NB4 (cell line): ENCODE measurements at regions not wholly inside any gene's neighbourhood (a gene's known extent, or its start where the extent isn't known, plus 50 kb on each side); places are given as distances from the start of the nearest gene placed in this dataset.

Source experiments
- DNase-seq: peaks from one replicate; pipeline ENCODE4 v3.0.0; 2010; ENCODE audit warnings: low read depth
- H3K4me3 ChIP-seq: one replicate; pipeline ENCODE4 v1.5.1; 2011; ENCODE audit warnings: mild to moderate bottlenecking, low read depth, low read length, moderate library complexity
- MYC ChIP-seq: IDR thresholded peaks from 2 replicates; pipeline ENCODE4 v1.6.1; 2011; ENCODE audit warnings: low read depth, low read length
- POLR2A ChIP-seq: IDR thresholded peaks from 2 replicates; pipeline ENCODE4 v1.6.1; 2011; ENCODE audit warnings: mild to moderate bottlenecking; ENCODE audit not compliant: insufficient read length; ENCODE audit errors: extremely low read depth
- TF ChIP-seq, protein P1 (sequence below): IDR thresholded peaks from one replicate; pipeline ENCODE4 v1.5.1; 2012; ENCODE audit warnings: low read depth, low read length
- TF ChIP-seq, protein P2 (sequence below): IDR thresholded peaks from 2 replicates; pipeline ENCODE4 v1.6.1; 2011; ENCODE audit warnings: low read depth, low read length

DNA sequence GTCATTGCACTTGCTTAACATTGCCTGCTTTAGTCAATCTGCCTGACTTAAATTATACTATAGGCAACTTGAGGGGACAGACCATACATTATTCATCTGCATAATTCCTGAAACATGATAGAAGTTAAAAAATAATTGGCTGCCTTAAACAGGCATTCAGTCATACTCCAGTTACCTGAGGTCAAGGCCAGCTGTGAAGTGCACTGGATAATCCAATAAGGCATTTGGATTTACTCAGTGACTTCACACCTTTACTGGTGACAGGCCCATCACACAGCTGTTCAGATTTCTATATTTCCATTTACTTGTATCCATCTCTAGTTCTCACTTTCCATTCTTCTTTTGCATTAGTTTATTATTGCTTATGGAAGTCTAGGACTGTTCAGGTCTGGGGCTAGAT lies 2341.6 kb downstream of the PCDH7 start:
- DNase-seq, result no peak
- H3K4me3 ChIP-seq, result no peak overlapping the region
- TF ChIP-seq, protein P1, sequence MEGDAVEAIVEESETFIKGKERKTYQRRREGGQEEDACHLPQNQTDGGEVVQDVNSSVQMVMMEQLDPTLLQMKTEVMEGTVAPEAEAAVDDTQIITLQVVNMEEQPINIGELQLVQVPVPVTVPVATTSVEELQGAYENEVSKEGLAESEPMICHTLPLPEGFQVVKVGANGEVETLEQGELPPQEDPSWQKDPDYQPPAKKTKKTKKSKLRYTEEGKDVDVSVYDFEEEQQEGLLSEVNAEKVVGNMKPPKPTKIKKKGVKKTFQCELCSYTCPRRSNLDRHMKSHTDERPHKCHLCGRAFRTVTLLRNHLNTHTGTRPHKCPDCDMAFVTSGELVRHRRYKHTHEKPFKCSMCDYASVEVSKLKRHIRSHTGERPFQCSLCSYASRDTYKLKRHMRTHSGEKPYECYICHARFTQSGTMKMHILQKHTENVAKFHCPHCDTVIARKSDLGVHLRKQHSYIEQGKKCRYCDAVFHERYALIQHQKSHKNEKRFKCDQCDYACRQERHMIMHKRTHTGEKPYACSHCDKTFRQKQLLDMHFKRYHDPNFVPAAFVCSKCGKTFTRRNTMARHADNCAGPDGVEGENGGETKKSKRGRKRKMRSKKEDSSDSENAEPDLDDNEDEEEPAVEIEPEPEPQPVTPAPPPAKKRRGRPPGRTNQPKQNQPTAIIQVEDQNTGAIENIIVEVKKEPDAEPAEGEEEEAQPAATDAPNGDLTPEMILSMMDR, result no peak
- no peak for TF ChIP-seq MYC

DNA sequence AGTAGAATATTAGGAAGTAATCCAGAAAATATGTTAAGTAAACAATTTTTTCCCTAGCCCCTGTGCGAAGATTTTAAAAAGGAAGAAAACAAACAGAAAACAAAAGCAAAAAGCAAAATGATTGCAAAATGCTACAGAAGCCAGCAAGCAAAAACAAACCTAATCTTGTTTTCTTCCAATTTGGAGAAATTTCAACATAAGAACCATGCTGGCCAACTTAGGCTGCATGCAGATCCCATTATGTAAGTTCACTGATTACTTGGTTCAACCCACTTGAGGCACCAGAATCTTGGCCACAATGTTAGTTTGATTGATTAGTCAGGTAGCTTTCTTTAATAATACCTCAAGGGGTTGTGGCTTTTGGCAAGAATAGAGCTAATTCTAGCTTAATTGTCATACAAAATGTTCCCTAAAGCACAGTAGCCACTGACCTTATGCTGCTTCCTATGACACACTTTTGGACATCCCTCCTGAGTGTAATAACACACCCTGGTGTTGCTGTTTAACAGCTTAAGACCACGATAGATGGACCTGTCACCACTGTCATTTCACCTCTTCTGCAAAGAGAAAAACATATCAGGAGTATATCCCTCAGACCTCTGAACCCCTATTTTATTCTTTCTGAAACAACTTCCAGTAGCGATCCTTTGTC lies 2342.1 kb downstream of the PCDH7 start:
- DNase-seq, result no peak
- H3K4me3 ChIP-seq, result no peak overlapping the region
- TF ChIP-seq MYC, result no peak
- TF ChIP-seq, protein P1, result no peak
- TF ChIP-seq POLR2A, result no peak
- TF ChIP-seq, protein P2, sequence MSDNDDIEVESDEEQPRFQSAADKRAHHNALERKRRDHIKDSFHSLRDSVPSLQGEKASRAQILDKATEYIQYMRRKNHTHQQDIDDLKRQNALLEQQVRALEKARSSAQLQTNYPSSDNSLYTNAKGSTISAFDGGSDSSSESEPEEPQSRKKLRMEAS, result no peak

DNA sequence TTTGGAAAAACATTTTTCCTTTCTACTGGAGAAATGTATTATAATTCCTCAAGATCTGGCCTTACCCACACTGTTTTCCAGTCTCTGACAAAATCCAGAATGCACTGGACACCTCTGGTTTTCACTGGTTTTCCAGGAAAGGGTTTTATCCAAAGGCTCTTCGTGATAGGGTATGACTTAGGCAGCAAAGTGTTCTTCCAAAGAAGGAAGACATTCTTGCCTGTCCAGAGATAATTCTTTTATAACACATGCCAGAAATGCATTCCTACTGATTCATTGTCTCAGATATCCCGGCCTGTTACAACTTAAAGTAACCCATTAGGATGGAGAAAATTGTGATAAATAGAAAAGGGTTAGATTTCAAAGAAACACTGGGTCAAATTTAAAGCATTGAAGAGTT lies 2343.1 kb downstream of the PCDH7 start:
- H3K4me3 ChIP-seq, result no peak overlapping the region
- DNase-seq, result no peak
- TF ChIP-seq, protein P1, result no peak
- TF ChIP-seq, protein P2, result no peak
- TF ChIP-seq POLR2A, result no peak
- no peak for TF ChIP-seq MYC

DNA sequence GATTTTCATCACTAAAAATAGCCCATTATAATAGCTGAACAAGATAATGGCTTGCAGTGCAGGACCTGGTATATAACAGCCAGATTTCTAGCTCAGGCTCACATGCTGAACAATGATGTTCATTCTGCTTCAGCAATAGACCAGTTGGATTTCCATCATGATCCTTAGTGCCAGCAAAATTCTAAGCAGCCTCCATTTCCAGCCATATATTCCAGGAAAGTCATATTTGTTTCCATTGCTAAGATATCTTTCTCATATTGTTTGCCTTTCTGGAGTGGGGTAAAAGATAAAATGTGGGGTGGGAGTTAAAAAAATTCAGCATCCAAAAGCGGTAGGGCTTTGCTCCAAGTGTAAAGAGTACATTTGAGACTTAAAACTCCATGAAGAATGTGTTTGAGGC lies 2344.1 kb downstream of the PCDH7 start:
- no peak for DNase-seq
- no peak for TF ChIP-seq POLR2A
- TF ChIP-seq, protein P1, result no peak
- H3K4me3 ChIP-seq, result no peak overlapping the region

DNA sequence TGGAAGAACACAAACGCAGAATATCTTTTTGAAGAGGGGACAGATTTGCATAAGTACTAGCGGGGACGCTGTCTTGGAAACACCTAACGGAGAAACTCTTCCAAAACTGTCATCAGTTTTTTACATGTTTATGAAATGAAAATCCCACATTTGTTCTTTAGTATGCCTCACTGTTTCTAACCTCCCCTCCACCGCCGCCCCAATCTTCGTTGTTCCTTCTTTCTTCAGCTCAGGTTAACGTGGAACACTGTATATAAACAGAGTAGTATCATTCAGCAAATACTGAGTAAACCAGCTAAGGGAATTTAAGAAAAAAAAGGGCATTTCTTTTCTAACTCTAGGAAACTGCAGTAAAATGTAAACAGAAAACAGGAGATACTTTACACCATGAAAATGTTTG lies 2345.6 kb downstream of the PCDH7 start:
- H3K4me3 ChIP-seq, result no peak overlapping the region
- TF ChIP-seq, protein P1, result no peak
- TF ChIP-seq MYC (no peak), POLR2A (no peak)
- TF ChIP-seq, protein P2, result no peak
- DNase-seq, result no peak

DNA sequence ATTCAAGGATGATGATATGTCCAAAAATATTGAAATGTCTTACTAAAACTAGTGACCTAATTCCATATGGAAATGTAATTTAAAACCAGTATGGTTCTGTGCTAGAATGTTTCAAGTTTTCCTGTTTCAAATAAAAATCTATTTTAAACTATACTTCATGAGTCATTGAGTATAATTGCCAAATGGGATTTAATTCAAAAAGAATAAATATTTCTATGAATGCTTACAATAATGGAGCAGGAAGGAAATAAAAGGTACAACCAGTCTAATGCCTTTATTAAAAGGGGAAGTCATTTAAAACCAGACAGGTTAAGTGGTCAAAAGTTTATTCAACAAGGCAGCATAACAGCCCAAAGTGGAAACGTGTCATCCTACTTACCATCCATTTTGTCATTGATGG lies 2347.1 kb downstream of the PCDH7 start:
- TF ChIP-seq, protein P2, result no peak
- TF ChIP-seq, protein P1, result no peak
- TF ChIP-seq POLR2A, result no peak
- DNase-seq, result no peak
- no peak overlapping the region for H3K4me3 ChIP-seq
